Aorta (tissue), 5 donors: ENCODE measurements at regions not wholly inside any gene's neighbourhood (a gene's known extent, or its start where the extent isn't known, plus 50 kb on each side); places are given as distances from the start of the nearest gene placed in this dataset.

Experiments
- ATAC-seq: fragments of 200-7000 bp; cut with Tn5 transposase; one replicate; pipeline ENCODE4 v1.9.1; 2022; ENCODE audit warnings: moderate library complexity; ENCODE audit not compliant: low FRiP score
- DNase-seq, 2 donors: peaks; one replicate each; pipeline ENCODE4 v3.0.0-alpha.2; 2020
- H3K27ac ChIP-seq, 2 donors: one replicate each; pipeline ENCODE4 v1.5.1; 2013; ENCODE audit warnings: low read length in 2 of 2, mild to moderate bottlenecking in 2 of 2, moderate library complexity in 2 of 2, control low read depth in 1 of 2, inconsistent platforms in 1 of 2, low read depth in 1 of 2
- H3K27me3 ChIP-seq, 2 donors: one replicate each; pipeline ENCODE4 v1.6.1; 2013; ENCODE audit warnings: control low read depth in 1 of 2, low read length in 1 of 2, mild to moderate bottlenecking in 1 of 2, moderate library complexity in 1 of 2; ENCODE audit not compliant: insufficient read depth in 2 of 2, control insufficient read depth in 1 of 2
- H3K36me3 ChIP-seq, 2 donors: one replicate each; pipeline ENCODE4 v1.6.1; 2013; ENCODE audit warnings: control low read depth in 1 of 2, low read length in 1 of 2, mild to moderate bottlenecking in 1 of 2; ENCODE audit not compliant: insufficient read depth in 2 of 2, control insufficient read depth in 1 of 2
- H3K4me1 ChIP-seq, 2 donors: one replicate each; pipeline ENCODE4 v1.6.1; 2013; ENCODE audit warnings: low read length in 2 of 2, control low read depth in 1 of 2, mild to moderate bottlenecking in 1 of 2, moderate library complexity in 1 of 2; ENCODE audit not compliant: insufficient read depth in 2 of 2, control insufficient read depth in 1 of 2
- H3K4me3 ChIP-seq, 2 donors: one replicate each; pipeline ENCODE4 v1.5.1; 2013; ENCODE audit warnings: low read length in 2 of 2, control low read depth in 1 of 2, mild to moderate bottlenecking in 1 of 2
- H3K9me3 ChIP-seq: one replicate; pipeline ENCODE4 v1.6.1; 2013; ENCODE audit warnings: mild to moderate bottlenecking, low read length; ENCODE audit not compliant: control insufficient read depth
- WGBS, 2 donors: extraction: QIAGEN DNeasy Blood & Tissue Kit; methylation state at CpG; one replicate each; pipeline ENCODE4 v1.1.7; 2013; 5-methylcytosine and 5-hydroxymethylcytosine counted together
- intact Hi-C, 2 donors: fragments of 100-400 bp; cut with DNase I; formaldehyde crosslinking; loops; one replicate each; pipeline versions ENCODE4 v1.14.2 to v1.15.0; 2022
- donor health status: healthy with polysubstance abuse.
- donor health status: Bipolar disorder and iron deficiency.
- donor health status: DM: no; HTN: no; CAD: no.
- donor health status: DM: no; HTN: no; CAD: no.
- donor health status: DM: yes; HTN: yes; CAD: no.

- Histone ChIP-seq H3K4me1 (no peaks in the 10 kb centered on the region), H3K27ac (no peak overlapping the region), H3K9me3 (peaks cover 3% of the 10 kb centered on the region), H3K4me3 (no peak overlapping the region), H3K36me3 (no peaks in the 10 kb centered on the region), H3K27me3 (no peaks in the 10 kb centered on the region)
- DNase-seq: no peak
- intact Hi-C loops: loop anchor here in 1 of 2 donors (5.0 kb wide), 1 partner anchor 831 kb away; no protein-coding TSS in a partner anchor
- no peak for ATAC-seq
Measured at GRCh38 chr18:75482880-75483279, 55.4 kb upstream of the SMIM21 start.

GRCh38 chr18:75480487-75480886 lies 53.0 kb upstream of the SMIM21 start:
- Histone ChIP-seq H3K27ac (no peak overlapping the region), H3K4me3 (no peak overlapping the region), H3K4me1 (no peaks in the 10 kb centered on the region), H3K36me3 (no peaks in the 10 kb centered on the region), H3K27me3 (no peaks in the 10 kb centered on the region), H3K9me3 (peaks cover 3% of the 10 kb centered on the region)
- no peak for ATAC-seq
- 90 to 96% methylated on average over 2 of the region's 2 CpGs for WGBS, 2 donors
- DNase-seq: no peak
- intact Hi-C loops: loop anchor here in 1 of 2 donors (5.0 kb wide), 1 partner anchor 828 kb away; no protein-coding TSS in a partner anchor

GRCh38 chr18:75478996-75479880 lies 51.7 kb upstream of the SMIM21 start:
- Histone ChIP-seq H3K4me1 (no peaks in the 10 kb centered on the region), H3K36me3 (no peaks in the 10 kb centered on the region), H3K9me3 (peaks cover 3% of the 10 kb centered on the region), H3K27me3 (no peaks in the 10 kb centered on the region), H3K27ac (no peak overlapping the region), H3K4me3 (no peak overlapping the region)
- DNase-seq: no peak
- intact Hi-C loops: loop anchor here in 1 of 2 donors (5.0 to 10.0 kb wide), 2 partner anchors 344 to 822 kb away; no protein-coding TSS in a partner anchor
- ATAC-seq: no peak
- WGBS, 2 donors: 59 to 60% methylated on average over 8 of the region's 8 CpGs

GRCh38 chr18:75477900-75478299 lies 50.4 kb upstream of the SMIM21 start:
- DNase-seq (no peak), ATAC-seq (no peak)
- intact Hi-C loops: loop anchor here in 1 of 2 donors (5.0 to 10.0 kb wide), 2 partner anchors 343 to 821 kb away; no protein-coding TSS in a partner anchor
- Histone ChIP-seq H3K36me3 (no peaks in the 10 kb centered on the region), H3K27me3 (no peaks in the 10 kb centered on the region), H3K9me3 (no peaks in the 10 kb centered on the region), H3K27ac (no peak overlapping the region), H3K4me3 (no peak overlapping the region), H3K4me1 (no peaks in the 10 kb centered on the region)
- WGBS, 2 donors: 78 to 81% methylated on average over 1 of the region's 1 CpG
